Activated T-helper 2 cell treated with anti-CD3 and anti-CD28 coated beads, Interferon-gamma antibody, Interleukin-2, Interleukin-4, amounts not matched to agents 10 μg/mL and 5 μg/mL and 100 μg/mL, durations not matched to agents 14 hours and 24 hours and 36 hours (primary cell): ENCODE measurements at regions not wholly inside any gene's neighbourhood (a gene's known extent, or its start where the extent isn't known, plus 50 kb on each side); places are given as distances from the start of the nearest gene placed in this dataset.
"Not testable (repeated sequence)": the region's sequence is repeated elsewhere in the genome, so short reads cannot be mapped to it uniquely, and the experiment has no call there.

ENCODE experiments used
- DNase-seq: peaks from one replicate; pipeline ENCODE4 v3.0.0; 2021; ENCODE audit warnings: low spot score
- H3K27ac Mint-ChIP-seq: one replicate; pipeline ENCODE4 v1.8.0; 2021; ENCODE audit warnings: mixed read lengths
- H3K27me3 Mint-ChIP-seq: one replicate; pipeline ENCODE4 v1.8.0; 2021; ENCODE audit warnings: low read depth, mixed read lengths
- H3K36me3 Mint-ChIP-seq: one replicate; pipeline ENCODE4 v1.8.0; 2021; ENCODE audit warnings: low read depth, mixed read lengths
- H3K4me1 Mint-ChIP-seq: one replicate; pipeline ENCODE4 v1.8.0; 2021; ENCODE audit warnings: low read depth, mixed read lengths
- H3K4me3 Mint-ChIP-seq: one replicate; pipeline ENCODE4 v1.8.0; 2021; ENCODE audit warnings: low read depth, mild to moderate bottlenecking, moderate library complexity, mixed read lengths
- H3K9me3 Mint-ChIP-seq: one replicate; pipeline ENCODE4 v1.8.0; 2021; ENCODE audit warnings: mixed read lengths
- intact Hi-C: fragments of 100-400 bp; cut with micrococcal nuclease; formaldehyde crosslinking; loops from one replicate; pipeline ENCODE4 v1.15.1; 2023

DNA sequence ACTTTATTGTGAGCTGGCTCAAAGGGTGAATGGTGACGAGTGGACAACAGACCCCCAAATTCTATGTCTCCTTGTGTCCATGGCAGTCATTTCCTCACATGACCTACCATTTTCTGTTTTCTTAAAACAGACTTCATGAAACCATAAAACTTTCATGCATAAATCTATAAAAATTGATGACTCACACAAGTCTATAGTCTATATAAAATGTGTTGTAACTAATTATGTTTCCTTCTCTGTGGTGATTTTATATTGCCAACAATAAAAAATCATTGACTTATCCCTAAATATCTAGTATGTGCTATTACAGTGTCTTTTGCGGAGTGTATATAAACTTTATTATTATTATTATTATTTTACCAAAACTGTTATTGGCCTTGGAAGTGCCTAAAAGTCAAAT, 382.4 kb downstream of the MAT2B start:
- no peak for DNase-seq
- intact Hi-C loops: no loop called here
- H3K4me3 Mint-ChIP-seq: no peak overlapping the region
- H3K4me1 Mint-ChIP-seq: no peaks in the 10 kb centered on the region
- H3K27ac Mint-ChIP-seq: no peak overlapping the region
- no peaks in the 10 kb centered on the region for H3K27me3 Mint-ChIP-seq
- H3K36me3 Mint-ChIP-seq: no peaks in the 10 kb centered on the region
- no peaks in the 10 kb centered on the region for H3K9me3 Mint-ChIP-seq

- DNase-seq: no peak
- no peaks in the 10 kb centered on the region for H3K36me3 Mint-ChIP-seq
- H3K27me3 Mint-ChIP-seq: no peaks in the 10 kb centered on the region
- H3K4me1 Mint-ChIP-seq: no peaks in the 10 kb centered on the region
- H3K27ac Mint-ChIP-seq: no peak overlapping the region
- H3K9me3 Mint-ChIP-seq: no peaks in the 10 kb centered on the region
- H3K4me3 Mint-ChIP-seq: no peak overlapping the region
- intact Hi-C loops: no loop called here
Measured at GRCh38 chr5:163888366-163888765, 382.9 kb downstream of the MAT2B start.

GRCh38 chr5:163889369-163889768, 383.9 kb downstream of the MAT2B start:
- H3K27me3 Mint-ChIP-seq: no peaks in the 10 kb centered on the region
- no peak for DNase-seq
- no peaks in the 10 kb centered on the region for H3K9me3 Mint-ChIP-seq
- H3K4me3 Mint-ChIP-seq: no peak overlapping the region
- no peaks in the 10 kb centered on the region for H3K36me3 Mint-ChIP-seq
- intact Hi-C loops: no loop called here
- no peaks in the 10 kb centered on the region for H3K4me1 Mint-ChIP-seq
- H3K27ac Mint-ChIP-seq: no peak overlapping the region

DNA sequence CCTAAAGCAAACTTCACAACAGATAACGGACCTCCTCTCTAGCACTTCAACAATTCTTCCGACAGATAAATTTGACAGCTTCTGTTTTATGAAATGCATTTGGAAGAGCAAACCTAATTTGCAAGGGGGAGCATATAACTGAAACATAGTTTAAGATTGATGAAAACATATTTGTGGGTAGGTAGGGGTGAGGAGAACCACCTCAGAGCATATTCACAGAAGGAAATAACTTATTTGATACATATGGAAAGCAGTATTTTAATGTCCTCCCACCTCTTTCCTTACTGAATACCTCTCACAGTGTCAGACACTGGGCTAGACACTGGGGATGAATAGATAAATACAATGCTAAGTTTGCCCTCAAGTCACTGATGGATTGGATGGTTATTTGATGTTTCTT, 384.8 kb downstream of the MAT2B start:
- Mint-ChIP-seq H3K9me3 (no peaks in the 10 kb centered on the region), H3K4me3 (no peak overlapping the region), H3K27me3 (no peaks in the 10 kb centered on the region), H3K27ac (no peak overlapping the region), H3K4me1 (no peaks in the 10 kb centered on the region), H3K36me3 (no peaks in the 10 kb centered on the region)
- no peak for DNase-seq
- intact Hi-C loops: no loop called here

DNA sequence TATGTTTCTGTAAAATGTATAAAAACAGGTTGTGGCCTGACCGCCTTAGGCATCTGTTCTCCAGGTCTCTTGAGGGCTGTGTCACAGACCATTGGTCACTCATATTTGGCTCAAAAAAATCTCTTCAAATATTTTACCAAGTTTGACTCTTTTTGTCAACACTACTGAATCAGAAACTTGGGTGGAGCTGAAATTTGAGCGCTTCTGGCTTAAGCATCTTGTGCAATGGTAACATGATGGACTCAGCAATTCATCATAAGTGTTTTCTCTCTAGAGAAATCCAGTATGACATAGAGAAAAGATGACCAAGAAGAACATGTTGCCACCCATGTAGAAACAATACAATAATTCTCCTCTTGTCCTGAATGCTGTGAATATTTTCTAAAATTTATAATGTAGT, 387.9 kb downstream of the MAT2B start:
- Mint-ChIP-seq H3K27ac (no peak overlapping the region), H3K4me3 (no peak overlapping the region), H3K9me3 (no peaks in the 10 kb centered on the region), H3K36me3 (no peaks in the 10 kb centered on the region), H3K27me3 (no peaks in the 10 kb centered on the region), H3K4me1 (no peaks in the 10 kb centered on the region)
- DNase-seq: no peak
- intact Hi-C loops: no loop called here

GRCh38 chr5:163894645-163895044, 389.2 kb downstream of the MAT2B start:
- intact Hi-C loops: no loop called here
- no peak for DNase-seq
- no peak overlapping the region for H3K4me3 Mint-ChIP-seq
- H3K27ac Mint-ChIP-seq: no peak overlapping the region
- H3K36me3 Mint-ChIP-seq: no peaks in the 10 kb centered on the region
- H3K27me3 Mint-ChIP-seq: no peaks in the 10 kb centered on the region
- no peaks in the 10 kb centered on the region for H3K4me1 Mint-ChIP-seq
- H3K9me3 Mint-ChIP-seq: no peaks in the 10 kb centered on the region

GRCh38 chr5:163898873-163899272, 393.5 kb downstream of the MAT2B start:
- intact Hi-C loops: no loop called here
- no peaks in the 10 kb centered on the region for H3K36me3 Mint-ChIP-seq
- no peak overlapping the region for H3K4me3 Mint-ChIP-seq
- no peak for DNase-seq
- H3K27ac Mint-ChIP-seq: no peak overlapping the region
- H3K27me3 Mint-ChIP-seq: no peaks in the 10 kb centered on the region
- H3K4me1 Mint-ChIP-seq: no peaks in the 10 kb centered on the region
- peaks cover 21% of the 10 kb centered on the region for H3K9me3 Mint-ChIP-seq

GRCh38 chr5:163907783-163908182, 402.4 kb downstream of the MAT2B start:
- intact Hi-C loops, H3K27me3 Mint-ChIP-seq, H3K36me3 Mint-ChIP-seq, DNase-seq, H3K27ac Mint-ChIP-seq, H3K4me1 Mint-ChIP-seq, H3K9me3 Mint-ChIP-seq, H3K4me3 Mint-ChIP-seq: not testable (repeated sequence)

DNA sequence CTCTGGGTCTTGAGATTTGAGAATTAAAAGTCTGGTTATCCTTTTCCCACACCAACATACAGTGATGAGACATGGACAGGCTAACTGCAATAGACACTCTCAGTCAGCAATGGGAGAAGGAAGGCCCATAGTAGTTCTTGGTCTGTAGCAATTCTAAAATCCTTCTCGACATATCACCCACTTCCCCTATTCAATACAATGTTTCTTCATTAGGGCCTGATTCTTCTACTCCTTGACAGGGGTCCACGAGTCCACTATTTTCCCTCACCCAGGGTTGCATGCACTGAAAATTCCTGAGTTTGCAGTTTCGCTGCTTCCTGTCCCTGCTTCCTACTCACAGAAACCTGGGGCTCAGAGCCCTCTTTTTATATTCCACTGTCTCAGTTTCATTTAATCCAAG, 402.8 kb downstream of the MAT2B start:
- intact Hi-C loops: no loop called here
- Mint-ChIP-seq H3K27ac (no peak overlapping the region), H3K4me3 (no peak overlapping the region), H3K36me3 (no peaks in the 10 kb centered on the region), H3K4me1 (peaks cover 1% of the 10 kb centered on the region), H3K9me3 (peaks cover 4% of the 10 kb centered on the region), H3K27me3 (no peaks in the 10 kb centered on the region)
- no peak for DNase-seq

- Mint-ChIP-seq H3K4me1 (peaks cover 1% of the 10 kb centered on the region), H3K27me3 (no peaks in the 10 kb centered on the region), H3K27ac (no peak overlapping the region), H3K4me3 (no peak overlapping the region), H3K9me3 (peaks cover 4% of the 10 kb centered on the region), H3K36me3 (no peaks in the 10 kb centered on the region)
- no peak for DNase-seq
- intact Hi-C loops: no loop called here
Measured at GRCh38 chr5:163910226-163910625, 404.8 kb downstream of the MAT2B start.

DNA sequence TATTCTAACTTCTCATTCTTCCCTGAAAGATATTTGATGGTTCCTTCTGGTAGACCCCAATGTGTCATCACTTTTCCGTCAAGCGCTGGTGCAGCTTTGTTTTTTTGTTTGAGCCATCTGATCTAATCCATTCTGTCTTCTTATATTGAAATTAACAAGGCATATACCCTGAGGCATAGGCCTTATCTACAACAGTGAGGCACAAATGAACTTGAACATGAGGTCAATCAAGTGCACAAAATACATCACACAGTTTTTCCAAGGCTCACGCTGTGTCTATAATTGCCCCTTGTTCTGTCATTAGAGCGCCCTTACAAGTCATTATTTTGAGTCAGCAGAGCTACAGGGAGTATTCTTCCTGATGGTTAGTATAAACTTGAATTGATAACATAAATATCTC, 406.6 kb downstream of the MAT2B start:
- intact Hi-C loops: no loop called here
- no peaks in the 10 kb centered on the region for H3K27me3 Mint-ChIP-seq
- H3K9me3 Mint-ChIP-seq: peaks cover 4% of the 10 kb centered on the region
- H3K27ac Mint-ChIP-seq: no peak overlapping the region
- H3K4me1 Mint-ChIP-seq: peaks cover 1% of the 10 kb centered on the region
- no peak for DNase-seq
- no peak overlapping the region for H3K4me3 Mint-ChIP-seq
- no peaks in the 10 kb centered on the region for H3K36me3 Mint-ChIP-seq

DNA sequence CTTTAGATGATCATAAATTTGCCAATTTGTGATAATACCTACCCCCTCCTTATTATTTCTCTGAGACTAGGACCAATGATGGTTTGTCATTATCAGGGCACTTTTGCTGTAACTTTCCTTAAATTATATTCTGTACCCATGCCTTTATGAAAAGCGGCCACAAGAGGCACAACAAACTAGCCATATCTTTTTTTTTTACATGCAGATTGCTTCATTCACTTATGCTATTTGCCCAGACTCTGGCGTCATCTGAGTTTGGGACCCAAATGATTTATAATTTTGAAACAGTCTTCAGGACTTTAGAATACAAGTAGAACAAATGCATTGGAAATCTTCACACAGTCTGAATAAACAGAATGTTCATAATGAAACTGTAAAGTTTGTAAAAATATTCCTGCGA, 408.1 kb downstream of the MAT2B start:
- Mint-ChIP-seq H3K9me3 (peaks cover 12% of the 10 kb centered on the region), H3K27me3 (no peaks in the 10 kb centered on the region), H3K27ac (no peak overlapping the region), H3K4me3 (no peak overlapping the region), H3K36me3 (no peaks in the 10 kb centered on the region), H3K4me1 (no peaks in the 10 kb centered on the region)
- no peak for DNase-seq
- intact Hi-C loops: no loop called here

DNA sequence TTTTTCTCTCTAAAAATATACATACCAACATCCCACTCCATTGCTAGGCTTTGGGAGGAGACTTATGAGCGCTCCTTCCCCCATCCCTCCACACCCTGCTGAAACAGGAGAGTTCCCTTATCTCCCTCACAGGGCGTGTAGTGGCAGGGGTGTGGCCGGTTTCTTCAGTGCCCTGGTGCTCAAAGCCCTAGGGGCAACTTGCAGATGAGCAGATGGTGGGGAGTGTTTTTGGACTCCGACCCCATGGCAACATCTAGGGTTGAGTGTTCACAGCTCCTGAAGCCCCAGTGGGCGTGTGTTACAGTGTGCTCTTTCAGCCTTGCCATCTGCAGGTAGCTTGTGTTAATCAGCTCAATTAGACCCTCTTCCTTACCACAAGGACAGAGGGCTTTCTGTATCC, 409.5 kb downstream of the MAT2B start:
- Mint-ChIP-seq H3K36me3 (no peaks in the 10 kb centered on the region), H3K27ac (no peak overlapping the region), H3K27me3 (no peaks in the 10 kb centered on the region), H3K4me1 (no peaks in the 10 kb centered on the region), H3K9me3 (peaks cover 20% of the 10 kb centered on the region), H3K4me3 (no peak overlapping the region)
- DNase-seq: no peak
- intact Hi-C loops: no loop called here

GRCh38 chr5:163915481-163915961, 410.1 kb downstream of the MAT2B start:
- DNase-seq: no peak
- no peak overlapping the region for H3K4me3 Mint-ChIP-seq
- H3K27me3 Mint-ChIP-seq: no peaks in the 10 kb centered on the region
- intact Hi-C loops: no loop called here
- H3K27ac Mint-ChIP-seq: no peak overlapping the region
- no peaks in the 10 kb centered on the region for H3K4me1 Mint-ChIP-seq
- H3K9me3 Mint-ChIP-seq: peaks cover 20% of the 10 kb centered on the region
- no peaks in the 10 kb centered on the region for H3K36me3 Mint-ChIP-seq
